Thoracic aorta (tissue), 2 donors: ENCODE measurements at regions not wholly inside any gene's neighbourhood (a gene's known extent, or its start where the extent isn't known, plus 50 kb on each side); places are given as distances from the start of the nearest gene placed in this dataset.

Experiments used
- ATAC-seq: fragments of 150-250 bp; one replicate; pipeline ENCODE4 v1.8.0; 2017; ENCODE audit warnings: low read depth; ENCODE audit not compliant: insufficient number of reproducible peaks, low FRiP score
- DNase-seq: peaks from one replicate; pipeline ENCODE4 v3.0.0-alpha.2; 2020; ENCODE audit warnings: low spot score
- H3K27ac ChIP-seq, 2 donors: fragments of 200-600 bp; sonication (generic); 1 replicate in 1 of 2; 2 replicates in 1 of 2; pipeline ENCODE4 v1.5.1; 2016; ENCODE audit warnings: mild to moderate bottlenecking in 2 of 2, moderate library complexity in 2 of 2
- H3K27me3 ChIP-seq: fragments of 200-600 bp; sonication (generic); replicated peaks from 2 replicates; pipeline ENCODE4 v1.6.0; 2016; ENCODE audit warnings: mild to moderate bottlenecking; ENCODE audit not compliant: insufficient read depth
- H3K36me3 ChIP-seq: fragments of 200-600 bp; sonication (generic); one replicate; pipeline ENCODE4 v1.5.1; 2016
- H3K4me1 ChIP-seq, 2 donors: fragments of 200-600 bp; sonication (generic); 1 replicate in 1 of 2; 2 replicates in 1 of 2; pipeline versions ENCODE4 v1.5.1 to v1.6.0; 2016; ENCODE audit warnings: low read depth in 2 of 2, mild to moderate bottlenecking in 1 of 2; ENCODE audit not compliant: control insufficient read depth in 1 of 2
- H3K4me3 ChIP-seq: fragments of 200-600 bp; sonication (generic); 2 replicates; pipeline ENCODE4 v1.5.1; 2016; ENCODE audit warnings: mild to moderate bottlenecking
- H3K9me3 ChIP-seq: fragments of 200-600 bp; sonication (generic); 2 replicates; pipeline ENCODE4 v1.5.1; 2016
- TF ChIP-seq, protein P1 (sequence below): fragments of 200-600 bp; sonication (generic); IDR thresholded peaks from one replicate; pipeline ENCODE4 v1.5.1; 2019; ENCODE audit warnings: antibody characterized with exemption

DNA sequence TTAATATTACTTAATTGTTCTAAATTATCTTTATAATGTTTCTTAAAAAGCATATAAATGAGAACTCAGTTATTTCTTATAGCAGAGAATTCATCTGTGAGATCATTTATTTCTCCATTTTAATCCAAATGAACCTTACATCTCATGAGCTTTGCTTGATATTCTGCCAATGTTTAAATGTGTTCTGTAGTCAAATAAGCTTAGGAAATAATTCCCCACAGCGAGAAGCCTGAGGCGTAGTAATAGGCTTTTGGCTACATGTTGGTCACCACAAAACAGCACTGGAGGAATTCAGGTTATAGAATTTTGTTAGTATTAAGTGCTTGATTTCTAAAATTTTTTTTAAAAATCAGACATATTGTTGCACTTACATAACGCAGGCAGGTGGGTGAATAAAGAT is 585.3 kb upstream of the RORB start:
- no peak overlapping the region for H3K27ac ChIP-seq
- H3K9me3 ChIP-seq: no peaks in the 10 kb centered on the region
- H3K4me1 ChIP-seq: no peaks in the 10 kb centered on the region
- H3K27me3 ChIP-seq: no peaks in the 10 kb centered on the region
- H3K36me3 ChIP-seq: no peaks in the 10 kb centered on the region
- DNase-seq (no peak), ATAC-seq (no peak)
- H3K4me3 ChIP-seq: no peak overlapping the region
- TF ChIP-seq, protein P1, sequence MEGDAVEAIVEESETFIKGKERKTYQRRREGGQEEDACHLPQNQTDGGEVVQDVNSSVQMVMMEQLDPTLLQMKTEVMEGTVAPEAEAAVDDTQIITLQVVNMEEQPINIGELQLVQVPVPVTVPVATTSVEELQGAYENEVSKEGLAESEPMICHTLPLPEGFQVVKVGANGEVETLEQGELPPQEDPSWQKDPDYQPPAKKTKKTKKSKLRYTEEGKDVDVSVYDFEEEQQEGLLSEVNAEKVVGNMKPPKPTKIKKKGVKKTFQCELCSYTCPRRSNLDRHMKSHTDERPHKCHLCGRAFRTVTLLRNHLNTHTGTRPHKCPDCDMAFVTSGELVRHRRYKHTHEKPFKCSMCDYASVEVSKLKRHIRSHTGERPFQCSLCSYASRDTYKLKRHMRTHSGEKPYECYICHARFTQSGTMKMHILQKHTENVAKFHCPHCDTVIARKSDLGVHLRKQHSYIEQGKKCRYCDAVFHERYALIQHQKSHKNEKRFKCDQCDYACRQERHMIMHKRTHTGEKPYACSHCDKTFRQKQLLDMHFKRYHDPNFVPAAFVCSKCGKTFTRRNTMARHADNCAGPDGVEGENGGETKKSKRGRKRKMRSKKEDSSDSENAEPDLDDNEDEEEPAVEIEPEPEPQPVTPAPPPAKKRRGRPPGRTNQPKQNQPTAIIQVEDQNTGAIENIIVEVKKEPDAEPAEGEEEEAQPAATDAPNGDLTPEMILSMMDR: no peak

DNA sequence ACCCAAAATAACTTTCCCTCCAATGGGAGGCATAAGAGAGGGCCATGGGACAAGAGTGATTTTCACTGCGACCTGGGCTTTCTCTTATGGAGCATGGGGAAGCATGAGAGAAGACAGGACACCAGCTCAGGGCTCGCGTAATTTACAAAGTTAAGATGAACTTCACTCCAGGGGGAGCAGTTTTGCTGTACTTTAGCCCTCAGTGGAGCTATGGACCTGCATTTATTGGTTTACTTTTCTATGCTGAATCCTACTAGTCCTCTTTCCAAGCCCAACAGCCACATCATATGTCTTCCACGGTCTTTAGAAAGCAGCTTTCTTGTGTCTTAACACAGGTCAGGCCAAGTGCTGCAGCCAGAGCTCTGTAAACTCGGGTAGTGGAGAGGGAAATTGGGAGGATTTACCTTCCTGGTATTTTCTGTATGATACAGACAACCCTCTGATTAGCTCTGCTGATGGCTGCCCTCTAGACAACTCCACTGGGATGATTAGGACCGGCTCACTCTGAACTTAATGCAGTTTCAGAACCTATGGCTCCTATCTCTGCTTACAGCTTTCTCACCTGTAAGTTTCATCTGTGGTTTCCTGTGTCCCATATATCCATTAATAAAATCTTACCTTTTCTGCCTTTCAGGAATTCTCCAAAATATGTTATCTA is 581.0 kb upstream of the RORB start:
- Histone ChIP-seq H3K4me3 (no peak overlapping the region), H3K9me3 (no peaks in the 10 kb centered on the region), H3K27ac (no peak overlapping the region), H3K27me3 (no peaks in the 10 kb centered on the region), H3K36me3 (no peaks in the 10 kb centered on the region), H3K4me1 (no peaks in the 10 kb centered on the region)
- TF ChIP-seq, protein P1: no peak
- ATAC-seq: no peak
- no peak for DNase-seq

DNA sequence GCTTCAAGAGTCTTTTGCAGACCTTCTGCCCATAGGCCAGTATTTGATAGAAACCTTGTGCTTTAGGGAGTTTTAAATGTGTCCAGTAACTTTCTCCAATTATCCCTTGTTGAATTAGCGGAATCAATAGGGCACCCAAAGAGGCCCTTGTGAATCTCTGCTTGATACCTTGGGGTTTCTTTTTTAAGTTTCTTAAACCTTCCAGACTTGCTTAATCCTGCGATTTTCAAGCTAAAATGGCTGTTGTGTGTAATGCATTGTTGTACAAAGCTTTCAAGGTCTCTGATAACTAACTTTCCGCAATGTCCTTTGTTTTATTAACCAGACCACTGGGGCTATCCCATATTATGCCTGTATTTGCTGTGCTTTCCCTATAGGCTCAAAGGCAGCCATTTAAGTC is 577.4 kb upstream of the RORB start:
- no peaks in the 10 kb centered on the region for H3K4me1 ChIP-seq
- no peaks in the 10 kb centered on the region for H3K9me3 ChIP-seq
- TF ChIP-seq, protein P1: no peak
- H3K27me3 ChIP-seq: no peaks in the 10 kb centered on the region
- no peak overlapping the region for H3K27ac ChIP-seq
- no peaks in the 10 kb centered on the region for H3K36me3 ChIP-seq
- no peak for DNase-seq
- ATAC-seq: no peak
- no peak overlapping the region for H3K4me3 ChIP-seq

DNA sequence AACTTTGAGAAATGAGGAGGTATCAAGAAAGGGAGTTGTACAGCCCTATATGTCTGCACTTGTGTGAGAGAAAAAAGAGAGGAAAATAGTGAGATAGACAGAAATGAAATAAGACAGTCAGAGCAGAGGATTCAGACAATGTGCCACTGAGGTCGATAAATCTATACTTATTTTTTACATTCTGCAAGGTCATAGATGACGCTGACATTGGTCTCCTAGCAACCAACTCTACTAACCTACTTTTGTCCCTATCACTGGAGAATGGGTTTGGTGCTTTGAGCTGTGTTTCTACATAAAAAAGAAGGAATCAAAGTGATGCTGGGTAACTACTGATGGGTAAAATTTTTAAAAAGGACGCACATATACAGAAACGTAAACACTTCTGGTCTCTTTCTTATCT is 573.3 kb upstream of the RORB start:
- ATAC-seq: no peak

DNA sequence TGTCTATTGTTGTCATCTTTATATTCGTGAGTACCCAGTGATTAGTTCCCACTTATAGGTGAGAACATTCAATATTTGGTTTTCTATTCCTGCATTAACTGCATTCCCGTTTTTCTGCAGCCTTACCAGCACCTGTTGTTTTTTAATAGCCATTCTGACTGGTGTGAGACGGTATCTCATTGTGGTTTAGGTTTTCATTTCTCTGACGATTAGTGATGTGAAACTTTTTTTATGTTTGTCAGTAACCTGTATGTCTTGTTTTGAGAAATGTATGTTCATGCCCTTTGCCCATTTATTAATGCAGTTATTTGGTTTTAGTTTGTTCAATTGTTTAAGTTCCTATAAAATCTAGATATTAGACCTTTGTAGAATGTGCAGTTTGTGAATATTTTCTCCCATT is 546.0 kb upstream of the RORB start:
- Histone ChIP-seq H3K4me3 (no peak overlapping the region), H3K36me3 (no peaks in the 10 kb centered on the region), H3K4me1 (no peaks in the 10 kb centered on the region), H3K9me3 (no peaks in the 10 kb centered on the region), H3K27ac (no peak overlapping the region), H3K27me3 (no peaks in the 10 kb centered on the region)
- no peak for DNase-seq
- TF ChIP-seq, protein P1: no peak
- ATAC-seq: no peak

More for the DNA sequence above, 573.3 kb upstream of the RORB start:
- H3K9me3 ChIP-seq: no peaks in the 10 kb centered on the region
- no peaks in the 10 kb centered on the region for H3K4me1 ChIP-seq
- no peak overlapping the region for H3K27ac ChIP-seq
- no peaks in the 10 kb centered on the region for H3K27me3 ChIP-seq
- no peak overlapping the region for H3K4me3 ChIP-seq
- H3K36me3 ChIP-seq: no peaks in the 10 kb centered on the region
- TF ChIP-seq, protein P1: no peak
- DNase-seq: no peak
